ENCODE measurements at regions not wholly inside any gene's neighbourhood (a gene's known extent, or its start where the extent isn't known, plus 50 kb on each side); places are given as distances from the start of the nearest gene placed in this dataset.

DNA sequence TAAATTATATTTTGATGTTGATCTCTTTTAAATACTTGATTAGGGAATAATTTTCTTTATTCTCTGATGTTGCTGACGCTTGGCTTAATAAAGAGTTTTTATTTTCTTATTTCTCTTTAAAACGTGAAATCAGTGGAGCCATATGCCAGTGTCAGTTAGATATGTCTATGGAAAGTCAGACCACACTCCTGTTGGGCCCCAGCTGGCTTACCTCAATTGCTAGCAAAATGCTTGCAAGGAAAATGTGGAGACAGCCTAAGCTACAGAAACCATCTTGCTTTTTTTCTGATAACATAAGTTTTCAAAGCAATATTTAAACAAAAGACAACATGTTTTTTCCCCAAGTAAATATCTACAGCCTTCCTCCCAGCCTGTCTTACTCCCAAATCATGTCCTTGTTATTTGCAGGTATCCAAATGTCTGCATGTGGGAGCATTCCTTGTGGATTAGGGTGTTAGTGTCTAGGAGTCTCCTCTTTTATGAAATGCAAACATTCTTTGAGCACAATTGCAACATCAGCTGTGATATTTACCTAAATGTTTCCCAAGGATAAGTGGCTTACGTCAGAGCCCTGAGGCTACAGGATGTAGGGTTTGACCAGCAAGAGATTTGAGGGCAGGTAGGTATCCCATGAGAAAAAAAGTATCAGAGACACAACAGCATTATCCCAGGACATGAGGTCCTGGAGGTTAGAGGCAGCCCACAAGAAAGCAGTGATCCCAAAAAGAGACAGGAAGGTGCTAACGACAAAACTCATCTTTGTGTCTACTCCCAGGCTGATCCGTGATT, 117.2 kb upstream of the KCNJ15 start:
- TF ChIP-seq ELF4 (IDR thresholded peaks at IDR 0.05) (no peak), NFRKB (IDR thresholded peaks at IDR 0.05) (no peak), FOXK2 (IDR thresholded peaks at IDR 0.05) (no peak), HDGF (IDR thresholded peaks at IDR 0.05; ENCODE audit: borderline replicate concordance) (no peak), BHLHE40 (IDR thresholded peaks at IDR 0.05; ENCODE audit: borderline replicate concordance) (no peak), TARDBP (IDR thresholded peaks at IDR 0.05) (no peak), FOXA1 (IDR thresholded peaks at IDR 0.05) (no peak), FOXM1 (IDR thresholded peaks at IDR 0.05; ENCODE audit: borderline replicate concordance) (no peak), L3MBTL2 (conservative IDR thresholded peaks at IDR 0.05) (no peak), ZNF384 (IDR thresholded peaks at IDR 0.05) (no peak)
- TF ChIP-seq, protein P1, sequence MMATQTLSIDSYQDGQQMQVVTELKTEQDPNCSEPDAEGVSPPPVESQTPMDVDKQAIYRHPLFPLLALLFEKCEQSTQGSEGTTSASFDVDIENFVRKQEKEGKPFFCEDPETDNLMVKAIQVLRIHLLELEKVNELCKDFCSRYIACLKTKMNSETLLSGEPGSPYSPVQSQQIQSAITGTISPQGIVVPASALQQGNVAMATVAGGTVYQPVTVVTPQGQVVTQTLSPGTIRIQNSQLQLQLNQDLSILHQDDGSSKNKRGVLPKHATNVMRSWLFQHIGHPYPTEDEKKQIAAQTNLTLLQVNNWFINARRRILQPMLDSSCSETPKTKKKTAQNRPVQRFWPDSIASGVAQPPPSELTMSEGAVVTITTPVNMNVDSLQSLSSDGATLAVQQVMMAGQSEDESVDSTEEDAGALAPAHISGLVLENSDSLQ (IDR thresholded peaks at IDR 0.05) = no peak
